Adipocyte (in vitro differentiated cells): ENCODE measurements at regions not wholly inside any gene's neighbourhood (a gene's known extent, or its start where the extent isn't known, plus 50 kb on each side); places are given as distances from the start of the nearest gene placed in this dataset.
"Not testable (repeated sequence)": the region's sequence is repeated elsewhere in the genome, so short reads cannot be mapped to it uniquely, and the experiment has no call there.

Source experiments
- DNase-seq: peaks from one replicate; pipeline ENCODE4 v3.0.0-alpha.2; 2015; ENCODE audit warnings: low read depth
- H3K27me3 ChIP-seq: replicated peaks from 2 replicates; pipeline ENCODE4 v1.7.0; 2013; ENCODE audit warnings: mild to moderate bottlenecking, low read length, moderate library complexity; ENCODE audit not compliant: control insufficient read depth, insufficient read depth
- H3K36me3 ChIP-seq: 2 replicates; pipeline ENCODE4 v1.7.0; 2013; ENCODE audit warnings: low read length, mild to moderate bottlenecking, moderate library complexity; ENCODE audit not compliant: control insufficient read depth, insufficient read depth, severe bottlenecking
- H3K4me1 ChIP-seq: 2 replicates; pipeline ENCODE4 v1.7.0; 2013; ENCODE audit warnings: mild to moderate bottlenecking, low read length, moderate library complexity; ENCODE audit not compliant: control insufficient read depth, insufficient read depth
- H3K4me3 ChIP-seq: 2 replicates; pipeline ENCODE4 v1.7.0; 2013; ENCODE audit warnings: mild to moderate bottlenecking, low read length, moderate library complexity
- H3K9ac ChIP-seq: 2 replicates; pipeline ENCODE4 v1.7.0; 2013; ENCODE audit warnings: mild to moderate bottlenecking, low read length, moderate library complexity
- H3K9me3 ChIP-seq: 2 replicates; pipeline ENCODE4 v1.7.0; 2013; ENCODE audit warnings: mild to moderate bottlenecking, low read length, moderate library complexity; ENCODE audit not compliant: control insufficient read depth

- DNase-seq, result peak; percentile 41
- no peak overlapping the region for H3K9ac ChIP-seq
- no peaks in the 10 kb centered on the region for H3K27me3 ChIP-seq
- H3K9me3 ChIP-seq, result peaks cover 9% of the 10 kb centered on the region
- no peak overlapping the region for H3K4me3 ChIP-seq
- H3K36me3 ChIP-seq, result no peaks in the 10 kb centered on the region
- no peaks in the 10 kb centered on the region for H3K4me1 ChIP-seq
Measured at GRCh38 chr9:25857147-25857546, 178.9 kb upstream of the TUSC1 start.

- Histone ChIP-seq H3K27me3 (no peaks in the 10 kb centered on the region), H3K4me1 (no peaks in the 10 kb centered on the region), H3K9ac (no peak overlapping the region), H3K36me3 (no peaks in the 10 kb centered on the region), H3K9me3 (peaks cover 15% of the 10 kb centered on the region), H3K4me3 (no peak overlapping the region)
- no peak for DNase-seq
Measured at GRCh38 chr9:25850803-25851202, 172.6 kb upstream of the TUSC1 start.

- Histone ChIP-seq H3K9me3 (no peaks in the 10 kb centered on the region), H3K4me1 (no peaks in the 10 kb centered on the region), H3K36me3 (no peaks in the 10 kb centered on the region), H3K9ac (no peak overlapping the region), H3K4me3 (no peak overlapping the region), H3K27me3 (no peaks in the 10 kb centered on the region)
- DNase-seq, result no peak
Measured at GRCh38 chr9:25845867-25846266, 167.6 kb upstream of the TUSC1 start.

GRCh38 chr9:25830381-25830780 is 152.1 kb upstream of the TUSC1 start:
- Histone ChIP-seq H3K4me3 (no peak overlapping the region), H3K4me1 (no peaks in the 10 kb centered on the region), H3K9ac (no peak overlapping the region), H3K27me3 (no peaks in the 10 kb centered on the region), H3K36me3 (no peaks in the 10 kb centered on the region), H3K9me3 (peaks cover 24% of the 10 kb centered on the region)
- DNase-seq, result no peak

GRCh38 chr9:25827626-25828025 is 149.4 kb upstream of the TUSC1 start:
- Histone ChIP-seq H3K36me3 (no peaks in the 10 kb centered on the region), H3K9me3 (peaks cover 23% of the 10 kb centered on the region), H3K4me1 (no peaks in the 10 kb centered on the region), H3K27me3 (no peaks in the 10 kb centered on the region), H3K4me3 (no peak overlapping the region), H3K9ac (no peak overlapping the region)
- no peak for DNase-seq

- no peak for DNase-seq
- no peaks in the 10 kb centered on the region for H3K27me3 ChIP-seq
- no peaks in the 10 kb centered on the region for H3K36me3 ChIP-seq
- H3K9me3 ChIP-seq, result no peaks in the 10 kb centered on the region
- no peak overlapping the region for H3K4me3 ChIP-seq
- H3K9ac ChIP-seq, result no peak overlapping the region
- H3K4me1 ChIP-seq, result no peaks in the 10 kb centered on the region
Measured at GRCh38 chr9:25816439-25816838, 138.2 kb upstream of the TUSC1 start.

- no peaks in the 10 kb centered on the region for H3K9me3 ChIP-seq
- no peak overlapping the region for H3K9ac ChIP-seq
- DNase-seq, result no peak
- no peak overlapping the region for H3K4me3 ChIP-seq
- no peaks in the 10 kb centered on the region for H3K4me1 ChIP-seq
- no peaks in the 10 kb centered on the region for H3K27me3 ChIP-seq
- no peaks in the 10 kb centered on the region for H3K36me3 ChIP-seq
Measured at GRCh38 chr9:25814023-25814422, 135.8 kb upstream of the TUSC1 start.

- DNase-seq, result no peak
- Histone ChIP-seq H3K27me3 (no peaks in the 10 kb centered on the region), H3K36me3 (no peaks in the 10 kb centered on the region), H3K4me3 (no peak overlapping the region), H3K9ac (no peak overlapping the region), H3K4me1 (no peaks in the 10 kb centered on the region), H3K9me3 (no peaks in the 10 kb centered on the region)
Measured at GRCh38 chr9:25813478-25813877, 135.2 kb upstream of the TUSC1 start.

GRCh38 chr9:25808554-25808953 is 130.3 kb upstream of the TUSC1 start:
- H3K9ac ChIP-seq, result no peak overlapping the region
- no peaks in the 10 kb centered on the region for H3K27me3 ChIP-seq
- H3K4me3 ChIP-seq, result no peak overlapping the region
- no peak for DNase-seq
- no peaks in the 10 kb centered on the region for H3K36me3 ChIP-seq
- H3K9me3 ChIP-seq, result no peaks in the 10 kb centered on the region
- H3K4me1 ChIP-seq, result no peaks in the 10 kb centered on the region

- no peaks in the 10 kb centered on the region for H3K27me3 ChIP-seq
- no peak for DNase-seq
- no peaks in the 10 kb centered on the region for H3K4me1 ChIP-seq
- no peaks in the 10 kb centered on the region for H3K36me3 ChIP-seq
- H3K9ac ChIP-seq, result no peak overlapping the region
- no peak overlapping the region for H3K4me3 ChIP-seq
- no peaks in the 10 kb centered on the region for H3K9me3 ChIP-seq
Measured at GRCh38 chr9:25804856-25805255, 126.6 kb upstream of the TUSC1 start.

GRCh38 chr9:25801989-25802388 is 123.7 kb upstream of the TUSC1 start:
- H3K27me3 ChIP-seq, H3K36me3 ChIP-seq, H3K4me1 ChIP-seq, DNase-seq, H3K9me3 ChIP-seq, H3K4me3 ChIP-seq, H3K9ac ChIP-seq: not testable (repeated sequence)

- no peaks in the 10 kb centered on the region for H3K27me3 ChIP-seq
- H3K9ac ChIP-seq, result no peak overlapping the region
- DNase-seq, result no peak
- no peak overlapping the region for H3K4me3 ChIP-seq
- H3K9me3 ChIP-seq, result no peaks in the 10 kb centered on the region
- H3K36me3 ChIP-seq, result no peaks in the 10 kb centered on the region
- H3K4me1 ChIP-seq, result no peaks in the 10 kb centered on the region
Measured at GRCh38 chr9:25773805-25774204, 95.6 kb upstream of the TUSC1 start.
